SH-SY5Y (cell line): ENCODE measurements at regions not wholly inside any gene's neighbourhood (a gene's known extent, or its start where the extent isn't known, plus 50 kb on each side); places are given as distances from the start of the nearest gene placed in this dataset.

Source experiments
- GATA2 ChIP-seq: IDR thresholded peaks from 2 replicates; pipeline ENCODE4 v1.6.1; 2011; ENCODE audit warnings: mild to moderate bottlenecking, low read depth, low read length
- GATA3 ChIP-seq: IDR thresholded peaks from 2 replicates; pipeline ENCODE4 v1.6.1; 2011; ENCODE audit warnings: low read depth, mild to moderate bottlenecking, low read length, moderate library complexity

GRCh38 chr10:128661404-128662197 is 535.4 kb upstream of the MKI67 start:
- TF ChIP-seq GATA2 = no peak
- TF ChIP-seq GATA3 = no peak
